Right ventricle myocardium superior (tissue), 1 donor: ENCODE measurements at regions not wholly inside any gene's neighbourhood (a gene's known extent, or its start where the extent isn't known, plus 50 kb on each side); places are given as distances from the start of the nearest gene placed in this dataset.
"Not testable (repeated sequence)": the region's sequence is repeated elsewhere in the genome, so short reads cannot be mapped to it uniquely, and the experiment has no call there.

Experiments used
- ATAC-seq: fragments of 200-7000 bp; cut with Tn5 transposase; one replicate; pipeline ENCODE4 v1.9.1; 2020; ENCODE audit warnings: mild to moderate bottlenecking; ENCODE audit not compliant: poor library complexity
- DNase-seq: peaks from one replicate; pipeline ENCODE4 v3.0.0-alpha.2; 2020
- intact Hi-C: fragments of 100-400 bp; cut with DNase I; formaldehyde crosslinking; loops from one replicate; pipeline ENCODE4 v1.11.2; 2022
- donor health status: DM: no; HTN: yes; CAD: no; lungs with severe emphysema.

DNA sequence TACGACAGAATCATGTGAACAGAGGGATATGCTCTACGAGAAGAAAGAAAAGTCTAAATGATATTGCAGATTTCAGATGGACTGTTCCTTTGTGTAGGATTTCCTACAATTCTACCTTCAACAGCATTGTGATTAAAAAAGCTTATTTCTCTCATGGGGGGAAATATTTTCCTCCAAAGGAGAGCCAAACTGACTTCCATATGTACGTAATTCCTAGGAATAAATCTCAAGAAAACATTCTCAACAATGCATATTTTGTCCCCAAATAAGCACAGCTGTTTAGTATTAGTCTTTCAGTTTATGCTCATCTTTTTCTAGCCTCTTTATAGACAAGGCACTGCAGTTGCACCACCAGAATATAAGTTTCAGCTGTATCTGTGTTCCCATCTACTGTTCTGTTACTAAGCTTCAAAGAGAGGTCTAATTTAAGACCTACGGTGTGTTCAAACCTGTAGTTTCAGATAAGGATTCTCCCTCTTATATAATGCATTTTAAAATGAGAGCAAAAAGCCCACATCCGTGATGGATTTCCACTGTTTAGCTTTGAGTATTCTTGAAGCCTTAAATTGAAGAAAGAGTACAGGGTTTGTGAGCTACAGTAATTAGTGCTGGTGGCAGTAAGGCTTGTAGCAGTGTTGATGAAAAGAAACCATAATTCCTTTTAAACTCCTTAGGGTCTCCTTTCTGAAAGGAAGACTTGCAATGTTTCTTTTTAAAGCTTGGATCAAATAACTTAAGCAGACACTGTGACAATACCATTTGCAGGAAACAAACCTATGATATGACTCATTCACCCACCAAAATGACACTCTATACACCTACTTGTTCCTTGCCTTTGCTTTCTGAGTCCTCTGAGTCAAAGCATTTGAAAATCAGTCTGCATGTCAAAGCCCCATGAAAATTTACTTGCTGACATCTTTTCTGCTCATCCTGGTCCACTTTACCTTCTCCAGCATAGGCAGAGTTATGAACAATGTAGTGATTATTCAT is 754.1 kb downstream of the NOVA1 start:
- intact Hi-C loops = no loop called here
- DNase-seq (no peak), ATAC-seq (no peak)

DNA sequence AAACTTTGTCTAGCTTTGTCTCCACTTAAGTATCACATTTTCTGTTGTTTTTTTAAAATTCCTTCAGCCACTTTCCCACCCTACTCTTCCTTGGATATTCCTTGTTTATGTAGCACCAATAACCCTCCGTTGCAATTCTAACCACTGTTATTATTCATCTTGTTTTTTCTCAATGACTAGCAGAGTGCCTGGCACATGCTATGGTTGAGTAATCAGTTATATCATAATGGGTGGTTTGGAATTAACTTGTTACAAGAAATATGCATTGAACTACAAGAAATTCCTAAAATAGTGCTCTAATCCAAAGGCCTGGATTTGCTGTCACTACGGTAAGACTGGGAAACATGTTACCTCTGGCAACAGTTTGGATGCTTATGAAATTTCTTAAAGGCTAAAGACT is 756.6 kb downstream of the NOVA1 start:
- intact Hi-C loops = no loop called here
- no peak for ATAC-seq
- no peak for DNase-seq

GRCh38 chr14:25837551-25837965 is 760.3 kb downstream of the NOVA1 start:
- DNase-seq = no peak
- intact Hi-C loops = no loop called here
- no peak for ATAC-seq

DNA sequence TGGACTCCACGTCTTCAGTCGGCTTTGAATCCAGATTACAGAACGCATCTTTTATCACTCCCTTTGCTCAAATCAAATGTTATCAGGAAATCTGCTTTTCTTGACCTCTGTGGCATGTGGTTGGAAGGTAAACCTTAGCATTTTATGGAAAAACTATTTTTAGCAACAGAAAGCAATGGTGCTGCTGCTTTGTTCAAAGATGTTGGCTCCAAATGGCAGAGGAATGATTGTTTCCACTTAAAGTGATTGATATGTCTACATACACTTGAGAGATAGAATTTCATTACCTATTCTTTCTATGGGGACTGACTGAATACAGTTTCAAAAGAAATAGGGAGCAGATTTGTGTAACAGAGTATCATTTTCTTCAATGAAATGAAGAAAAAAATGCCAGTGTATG is 761.2 kb downstream of the NOVA1 start:
- DNase-seq = no peak
- no peak for ATAC-seq
- intact Hi-C loops = no loop called here

GRCh38 chr14:25833341-25834126 is 764.3 kb downstream of the NOVA1 start:
- ATAC-seq (no peak), DNase-seq (no peak)
- intact Hi-C loops = no loop called here

GRCh38 chr14:25832585-25832984 is 765.2 kb downstream of the NOVA1 start:
- no peak for ATAC-seq
- intact Hi-C loops = no loop called here
- DNase-seq = no peak

GRCh38 chr14:25828562-25828961 is 769.3 kb downstream of the NOVA1 start:
- intact Hi-C loops = no loop called here
- ATAC-seq (no peak), DNase-seq (no peak)

DNA sequence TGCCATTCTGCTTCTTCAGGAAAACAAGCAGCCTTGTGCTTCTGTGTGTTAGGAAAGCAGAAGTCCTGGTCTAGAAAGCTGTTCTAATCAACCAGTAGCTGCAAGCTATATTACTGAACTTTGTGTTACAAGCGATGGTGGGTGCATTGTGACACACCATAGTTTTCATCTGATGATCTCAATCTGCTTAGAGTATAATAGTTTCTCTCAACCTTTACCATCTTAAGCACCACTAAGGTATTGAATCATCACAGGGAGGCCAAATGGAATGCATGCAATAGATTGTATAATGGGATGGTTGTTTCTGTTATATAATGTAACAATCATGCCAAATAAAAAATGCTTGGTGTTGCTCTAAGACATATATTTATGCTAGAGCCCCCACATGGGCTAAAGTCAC is 771.7 kb downstream of the NOVA1 start:
- ATAC-seq (no peak), DNase-seq (no peak)
- intact Hi-C loops = no loop called here

DNA sequence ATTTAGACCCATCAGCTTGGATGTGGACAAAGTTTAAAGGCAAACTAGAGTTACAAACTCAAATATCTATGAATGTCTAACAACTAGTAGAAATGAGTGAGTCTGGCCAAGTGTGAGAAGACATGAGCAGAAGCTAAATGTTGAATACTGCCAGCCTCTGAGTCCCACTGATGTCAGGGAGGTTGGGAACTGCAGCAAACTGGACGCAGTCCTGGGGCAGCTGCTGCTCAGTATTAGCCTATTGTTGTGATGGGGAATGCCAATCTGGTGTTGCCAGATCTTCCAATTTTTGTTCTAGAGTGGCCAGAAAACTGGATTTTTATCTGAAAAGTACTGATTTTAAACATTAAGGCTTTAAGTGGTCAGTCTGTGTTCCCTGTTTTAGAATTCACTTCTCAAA is 770.4 kb upstream of the STXBP6 start:
- intact Hi-C loops = no loop called here
- DNase-seq (no peak), ATAC-seq (no peak)

GRCh38 chr14:25814622-25815021 is 764.7 kb upstream of the STXBP6 start:
- ATAC-seq, DNase-seq, intact Hi-C loops: not testable (repeated sequence)

DNA sequence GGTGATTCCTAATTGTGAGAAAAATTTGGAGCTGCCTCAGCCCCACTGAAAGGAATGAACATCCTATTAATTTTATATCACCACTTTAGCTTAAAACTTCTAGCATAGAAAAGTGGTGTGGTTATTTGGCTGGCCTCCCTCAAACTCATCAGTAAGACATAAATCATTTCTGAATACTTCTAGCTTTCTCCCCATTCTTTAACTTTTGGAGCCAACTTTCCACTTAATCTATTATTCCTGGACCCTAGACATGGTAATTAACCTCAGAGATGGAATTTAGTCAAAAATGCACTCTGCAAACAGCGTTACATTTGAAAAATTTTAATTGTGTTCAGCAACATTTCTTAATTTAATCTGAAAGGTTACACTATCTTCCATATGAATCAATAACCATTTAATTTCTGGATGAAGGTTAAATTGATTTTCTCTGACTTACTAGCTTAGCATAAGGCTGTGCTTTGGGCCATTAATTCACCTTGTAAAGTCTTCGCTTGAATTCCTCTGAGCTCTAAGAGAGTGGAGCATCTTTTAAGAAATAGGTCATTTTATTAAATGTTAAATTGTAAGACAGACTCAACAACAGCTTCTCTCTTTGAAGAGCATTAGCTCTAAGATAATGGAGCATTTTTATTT is 753.6 kb upstream of the STXBP6 start:
- intact Hi-C loops = no loop called here
- ATAC-seq (no peak), DNase-seq (no peak)

DNA sequence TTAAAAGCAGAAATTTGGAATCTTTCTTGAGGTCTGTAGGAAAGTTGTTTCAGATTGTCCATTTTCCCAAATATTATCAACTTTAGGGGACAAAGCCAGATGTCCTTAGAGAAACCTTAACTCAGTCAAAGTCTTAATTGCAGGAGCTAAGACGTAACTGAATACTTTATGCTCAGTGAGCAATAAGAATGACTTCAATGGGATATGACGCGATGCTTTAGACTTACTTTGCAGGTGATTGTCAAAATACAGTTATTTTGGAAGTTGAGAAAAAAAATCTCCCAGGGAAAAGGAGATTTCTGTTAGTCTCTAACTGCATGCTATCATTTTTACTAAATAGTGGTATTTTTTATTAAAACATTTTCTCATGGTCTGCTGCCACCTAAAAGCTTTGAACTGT is 750.9 kb upstream of the STXBP6 start:
- intact Hi-C loops = no loop called here
- no peak for ATAC-seq

GRCh38 chr14:25788252-25788651 is 738.3 kb upstream of the STXBP6 start:
- ATAC-seq (no peak), DNase-seq (no peak)
- intact Hi-C loops = no loop called here

More for the DNA sequence above, 750.9 kb upstream of the STXBP6 start:
- DNase-seq = no peak

DNA sequence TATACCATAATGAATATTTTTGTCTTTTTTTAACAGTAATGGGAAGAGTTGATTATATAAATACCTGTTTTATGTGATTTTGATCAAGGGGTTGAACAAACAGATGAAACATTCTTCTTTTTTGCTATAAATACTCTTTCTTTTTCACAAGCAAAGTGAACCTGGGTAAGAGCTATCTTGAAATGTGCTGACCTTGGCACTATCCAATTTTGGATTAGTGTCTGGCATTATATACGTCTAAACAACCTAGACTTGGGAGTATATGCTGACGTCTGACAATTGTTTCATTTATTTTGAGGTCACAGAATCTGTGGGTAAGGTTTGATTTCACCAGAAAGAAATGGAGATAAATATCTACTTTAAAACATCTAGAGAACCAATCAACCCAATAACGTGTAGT is 716.0 kb upstream of the STXBP6 start:
- DNase-seq (no peak), ATAC-seq (no peak)
- intact Hi-C loops = no loop called here

GRCh38 chr14:25759920-25760655 is 710.1 kb upstream of the STXBP6 start:
- no peak for DNase-seq
- no peak for ATAC-seq
- intact Hi-C loops = no loop called here

GRCh38 chr14:25759256-25759655 is 709.3 kb upstream of the STXBP6 start:
- ATAC-seq = no peak
- intact Hi-C loops = no loop called here
- DNase-seq = no peak

GRCh38 chr14:25757364-25757763 is 707.4 kb upstream of the STXBP6 start:
- DNase-seq = no peak
- intact Hi-C loops = no loop called here
- no peak for ATAC-seq

DNA sequence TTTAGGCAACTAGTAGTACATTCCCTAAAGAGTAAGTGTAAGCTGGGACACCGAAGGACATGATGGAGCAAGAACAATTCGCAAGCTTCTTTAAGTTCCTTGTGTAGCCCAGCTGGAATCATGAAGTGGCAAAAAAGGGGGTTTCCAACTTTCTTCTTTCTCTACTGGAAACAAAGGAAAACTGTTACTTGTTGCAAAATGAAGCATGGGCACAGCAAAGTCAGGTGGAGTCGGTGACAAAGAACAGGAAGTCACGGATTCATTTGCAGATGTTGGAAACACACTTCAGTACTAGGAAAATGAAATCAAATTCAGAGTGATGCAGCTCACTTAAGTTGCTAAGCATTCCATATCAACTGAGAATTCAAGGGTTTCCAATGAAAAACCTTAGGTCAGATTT is 706.9 kb upstream of the STXBP6 start:
- DNase-seq (no peak), ATAC-seq (no peak)
- intact Hi-C loops = no loop called here

- ATAC-seq = no peak
- intact Hi-C loops = no loop called here
These were observed 703.2 kb upstream of the STXBP6 start for GRCh38 chr14:25753130-25753529.

More at GRCh38 chr14:25753130-25753529, 703.2 kb upstream of the STXBP6 start:
- no peak for DNase-seq
